ENCODE measurements at regions not wholly inside any gene's neighbourhood (a gene's known extent, or its start where the extent isn't known, plus 50 kb on each side); places are given as distances from the start of the nearest gene placed in this dataset.

DNA sequence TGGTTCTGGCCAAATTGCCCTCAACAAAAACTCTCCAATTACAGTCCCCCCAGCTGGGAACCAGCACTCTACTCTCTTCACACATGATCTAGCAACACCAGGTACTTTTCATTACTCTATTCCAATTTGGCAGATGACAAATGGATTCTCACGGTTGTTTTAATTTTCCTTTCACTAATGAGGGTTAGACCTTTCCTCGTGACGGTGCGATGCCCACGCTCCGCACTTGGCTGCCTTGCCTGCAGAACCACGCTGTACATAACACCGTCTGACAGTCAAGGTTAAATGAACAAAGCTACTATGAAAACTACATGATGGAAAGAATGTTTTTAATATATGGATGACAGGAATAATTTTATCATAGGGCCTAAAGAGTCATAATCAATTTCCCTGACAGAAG is 141.5 kb downstream of the FBXO15 start:
- Histone ChIP-seq H3K4me1 (ENCODE audit: insufficient read depth, low read length) (no peaks in the 10 kb centered on the region), H3K27ac (ENCODE audit: low read depth, low read length) (no peak overlapping the region), H3K36me3 (ENCODE audit: insufficient read depth, low read length) (no peaks in the 10 kb centered on the region), H3K4me2 (ENCODE audit: insufficient read depth, low read length) (no peak overlapping the region), H3K9me3 (ENCODE audit: low read depth, low read length) (no peaks in the 10 kb centered on the region), H3K4me3 (ENCODE audit: insufficient read depth, low read length) (no peak overlapping the region), H3K79me2 (ENCODE audit: insufficient read depth, low read length) (no peaks in the 10 kb centered on the region), H4K20me1 (ENCODE audit: insufficient read depth, low read length) (no peaks in the 10 kb centered on the region), H2AFZ (ENCODE audit: low read length) (no peak overlapping the region), H3K27me3 (ENCODE audit: insufficient read depth, low read length) (no peaks in the 10 kb centered on the region)
- DNase-seq (ENCODE audit: insufficient read length, low spot score, missing footprints): no peak
- TF ChIP-seq, protein P1, sequence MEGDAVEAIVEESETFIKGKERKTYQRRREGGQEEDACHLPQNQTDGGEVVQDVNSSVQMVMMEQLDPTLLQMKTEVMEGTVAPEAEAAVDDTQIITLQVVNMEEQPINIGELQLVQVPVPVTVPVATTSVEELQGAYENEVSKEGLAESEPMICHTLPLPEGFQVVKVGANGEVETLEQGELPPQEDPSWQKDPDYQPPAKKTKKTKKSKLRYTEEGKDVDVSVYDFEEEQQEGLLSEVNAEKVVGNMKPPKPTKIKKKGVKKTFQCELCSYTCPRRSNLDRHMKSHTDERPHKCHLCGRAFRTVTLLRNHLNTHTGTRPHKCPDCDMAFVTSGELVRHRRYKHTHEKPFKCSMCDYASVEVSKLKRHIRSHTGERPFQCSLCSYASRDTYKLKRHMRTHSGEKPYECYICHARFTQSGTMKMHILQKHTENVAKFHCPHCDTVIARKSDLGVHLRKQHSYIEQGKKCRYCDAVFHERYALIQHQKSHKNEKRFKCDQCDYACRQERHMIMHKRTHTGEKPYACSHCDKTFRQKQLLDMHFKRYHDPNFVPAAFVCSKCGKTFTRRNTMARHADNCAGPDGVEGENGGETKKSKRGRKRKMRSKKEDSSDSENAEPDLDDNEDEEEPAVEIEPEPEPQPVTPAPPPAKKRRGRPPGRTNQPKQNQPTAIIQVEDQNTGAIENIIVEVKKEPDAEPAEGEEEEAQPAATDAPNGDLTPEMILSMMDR (IDR thresholded peaks at IDR 0.05; ENCODE audit: extremely low read depth, low read depth, low read length): no peak

DNA sequence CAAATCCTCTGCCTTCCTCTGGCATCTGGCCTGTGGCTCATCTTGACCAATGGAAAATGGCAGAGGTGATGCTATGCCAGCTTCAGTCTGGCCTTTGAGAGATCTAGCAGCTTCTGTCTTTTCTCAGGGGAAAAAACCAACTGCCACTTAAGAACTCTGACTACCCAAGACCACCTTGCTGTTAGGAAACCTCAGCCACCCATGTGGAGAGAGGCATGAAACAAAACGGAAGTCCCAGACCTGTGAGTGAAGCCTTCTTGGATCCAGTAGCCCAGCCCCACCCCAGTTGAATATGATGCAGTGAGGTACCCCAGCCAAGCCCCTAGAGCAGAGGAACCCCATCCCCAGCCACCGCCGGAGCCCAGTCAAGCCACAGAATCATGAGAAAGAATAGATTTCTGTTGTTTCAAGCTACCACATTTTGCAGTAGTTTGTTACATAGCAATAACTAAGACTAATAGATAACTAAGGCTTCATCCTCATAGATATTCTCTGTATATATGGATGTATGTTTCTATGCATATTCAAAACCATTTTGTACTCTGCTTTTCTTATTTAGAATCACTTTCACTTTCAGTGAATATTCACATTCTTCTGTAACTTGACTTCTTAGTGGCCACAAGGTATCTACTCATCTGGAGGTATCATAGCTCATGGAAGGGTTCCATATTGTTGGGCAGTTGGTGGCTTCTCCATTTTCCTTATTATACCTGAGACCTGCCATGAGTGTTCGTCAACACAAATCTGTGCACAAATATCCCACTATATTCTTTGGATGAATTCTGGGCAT is 142.1 kb downstream of the FBXO15 start:
- H2AFZ ChIP-seq (ENCODE audit: low read length): no peak overlapping the region
- TF ChIP-seq, protein P1 (IDR thresholded peaks at IDR 0.05; ENCODE audit: extremely low read depth, low read depth, low read length): no peak
- H3K4me2 ChIP-seq (ENCODE audit: insufficient read depth, low read length): no peak overlapping the region

DNA sequence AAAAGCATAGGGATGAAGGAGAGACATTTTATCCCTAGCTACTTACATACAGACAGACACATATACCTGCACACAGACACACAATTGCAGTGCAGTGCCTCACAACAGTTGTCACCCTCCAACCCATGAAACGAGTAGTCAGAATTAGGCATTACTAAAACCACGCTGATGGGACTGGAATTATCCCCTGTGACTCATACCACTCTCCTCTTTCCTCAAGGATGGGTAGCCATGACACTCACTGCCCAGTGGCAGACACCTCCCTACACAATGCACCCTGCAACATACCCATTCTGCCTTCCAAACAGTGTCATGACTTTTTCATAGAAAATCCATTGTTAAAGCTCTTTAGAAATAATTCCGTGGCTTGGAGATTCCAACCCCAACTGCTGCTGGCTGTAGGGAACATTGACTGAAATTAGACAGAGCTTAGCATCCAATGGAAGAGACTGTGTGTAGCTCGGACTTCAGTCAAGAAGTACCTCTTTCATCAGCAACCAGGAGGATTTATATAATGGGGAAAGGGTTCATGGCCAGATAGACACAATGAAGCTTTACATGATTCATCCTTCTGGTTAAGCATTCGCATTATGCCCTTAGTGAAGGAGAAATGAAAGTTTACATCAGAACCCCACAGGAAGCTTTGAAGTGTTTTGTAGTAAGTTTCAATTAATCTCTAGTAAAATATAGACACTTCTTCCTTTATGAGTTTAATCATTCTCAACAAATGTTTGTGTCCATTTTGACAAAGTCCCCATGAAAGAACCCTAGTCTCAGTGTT is 155.2 kb downstream of the FBXO15 start:
- H3K27me3 ChIP-seq (ENCODE audit: insufficient read depth, low read length): no peaks in the 10 kb centered on the region
- H3K9me3 ChIP-seq (ENCODE audit: low read depth, low read length): no peaks in the 10 kb centered on the region
- H3K27ac ChIP-seq (ENCODE audit: low read depth, low read length): no peak overlapping the region
- H2AFZ ChIP-seq (ENCODE audit: low read length): no peak overlapping the region
- H3K36me3 ChIP-seq (ENCODE audit: insufficient read depth, low read length): no peaks in the 10 kb centered on the region
- TF ChIP-seq, protein P1 (IDR thresholded peaks at IDR 0.05; ENCODE audit: extremely low read depth, low read depth, low read length): no peak
- H3K4me3 ChIP-seq (ENCODE audit: insufficient read depth, low read length): no peak overlapping the region
- no peaks in the 10 kb centered on the region for H3K4me1 ChIP-seq (ENCODE audit: insufficient read depth, low read length)
- DNase-seq (ENCODE audit: insufficient read length, low spot score, missing footprints): no peak
- no peaks in the 10 kb centered on the region for H4K20me1 ChIP-seq (ENCODE audit: insufficient read depth, low read length)
- no peaks in the 10 kb centered on the region for H3K79me2 ChIP-seq (ENCODE audit: insufficient read depth, low read length)
- no peak overlapping the region for H3K4me2 ChIP-seq (ENCODE audit: insufficient read depth, low read length)

More for the DNA sequence above, 142.1 kb downstream of the FBXO15 start:
- no peak overlapping the region for H3K4me3 ChIP-seq (ENCODE audit: insufficient read depth, low read length)
- no peak overlapping the region for H3K27ac ChIP-seq (ENCODE audit: low read depth, low read length)
- H3K79me2 ChIP-seq (ENCODE audit: insufficient read depth, low read length): no peaks in the 10 kb centered on the region
- H3K4me1 ChIP-seq (ENCODE audit: insufficient read depth, low read length): no peaks in the 10 kb centered on the region
- no peaks in the 10 kb centered on the region for H3K27me3 ChIP-seq (ENCODE audit: insufficient read depth, low read length)
- H3K36me3 ChIP-seq (ENCODE audit: insufficient read depth, low read length): no peaks in the 10 kb centered on the region
- no peaks in the 10 kb centered on the region for H4K20me1 ChIP-seq (ENCODE audit: insufficient read depth, low read length)
- H3K9me3 ChIP-seq (ENCODE audit: low read depth, low read length): no peaks in the 10 kb centered on the region
- DNase-seq (ENCODE audit: insufficient read length, low spot score, missing footprints): no peak

DNA sequence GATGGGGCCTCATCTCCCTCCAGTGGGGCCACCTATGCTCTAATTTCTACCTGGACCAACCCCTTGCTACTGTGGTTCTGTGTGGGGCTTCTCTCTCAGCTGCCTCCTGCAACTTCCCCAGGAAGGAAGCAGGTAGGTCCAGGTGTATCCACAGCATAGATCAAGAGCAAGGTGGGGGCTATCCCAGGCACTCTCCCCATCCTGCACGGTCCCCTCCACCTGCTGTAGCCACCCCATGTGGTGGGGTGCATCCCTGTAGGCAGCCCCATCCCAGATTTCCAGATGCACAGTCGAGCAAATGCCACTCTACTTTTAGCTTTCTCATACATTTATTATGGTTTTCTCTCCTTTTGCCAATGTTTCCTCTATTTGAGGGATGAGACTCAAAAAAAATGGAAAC is 156.1 kb downstream of the FBXO15 start:
- TF ChIP-seq, protein P1 (IDR thresholded peaks at IDR 0.05; ENCODE audit: extremely low read depth, low read depth, low read length): no peak
- Histone ChIP-seq H3K4me2 (ENCODE audit: insufficient read depth, low read length) (no peak overlapping the region), H2AFZ (ENCODE audit: low read length) (no peak overlapping the region), H3K79me2 (ENCODE audit: insufficient read depth, low read length) (no peaks in the 10 kb centered on the region), H3K4me3 (ENCODE audit: insufficient read depth, low read length) (no peak overlapping the region), H3K4me1 (ENCODE audit: insufficient read depth, low read length) (no peaks in the 10 kb centered on the region), H3K27ac (ENCODE audit: low read depth, low read length) (no peak overlapping the region), H3K9me3 (ENCODE audit: low read depth, low read length) (no peaks in the 10 kb centered on the region), H3K27me3 (ENCODE audit: insufficient read depth, low read length) (no peaks in the 10 kb centered on the region), H3K36me3 (ENCODE audit: insufficient read depth, low read length) (no peaks in the 10 kb centered on the region), H4K20me1 (ENCODE audit: insufficient read depth, low read length) (no peaks in the 10 kb centered on the region)
- no peak for DNase-seq (ENCODE audit: insufficient read length, low spot score, missing footprints)

Data from osteoblast (primary cell).